Upper lobe of left lung (tissue), 4 donors: ENCODE measurements at regions not wholly inside any gene's neighbourhood (a gene's known extent, or its start where the extent isn't known, plus 50 kb on each side); places are given as distances from the start of the nearest gene placed in this dataset.

ENCODE experiments used
- CTCF ChIP-seq, 6 experiments: fragments of 450-650 bp in 4 of 6; fragments of 200-600 bp in 2 of 6; sonication (generic) in 2 of 6; IDR thresholded peaks; one replicate each; pipeline ENCODE4 v1.5.1; 2016 to 2019; ENCODE audit warnings: antibody characterized with exemption in 6 of 6
- EP300 ChIP-seq, 4 donors: sonication (generic); formaldehyde crosslinking; IDR thresholded peaks; one replicate each; pipeline ENCODE4 v1.5.1; 2017; ENCODE audit warnings: antibody characterized with exemption in 4 of 4, control low read depth in 2 of 4
- POLR2A ChIP-seq, 4 donors: fragments of 450-650 bp; IDR thresholded peaks; one replicate each; pipeline ENCODE4 v1.5.1; 2016 to 2017; ENCODE audit warnings: antibody characterized with exemption in 4 of 4, mild to moderate bottlenecking in 2 of 4
- POLR2AphosphoS5 ChIP-seq, 2 donors: sonication (generic); formaldehyde crosslinking; IDR thresholded peaks; one replicate each; pipeline ENCODE4 v1.5.1; 2017; ENCODE audit warnings: antibody characterized with exemption in 2 of 2

DNA sequence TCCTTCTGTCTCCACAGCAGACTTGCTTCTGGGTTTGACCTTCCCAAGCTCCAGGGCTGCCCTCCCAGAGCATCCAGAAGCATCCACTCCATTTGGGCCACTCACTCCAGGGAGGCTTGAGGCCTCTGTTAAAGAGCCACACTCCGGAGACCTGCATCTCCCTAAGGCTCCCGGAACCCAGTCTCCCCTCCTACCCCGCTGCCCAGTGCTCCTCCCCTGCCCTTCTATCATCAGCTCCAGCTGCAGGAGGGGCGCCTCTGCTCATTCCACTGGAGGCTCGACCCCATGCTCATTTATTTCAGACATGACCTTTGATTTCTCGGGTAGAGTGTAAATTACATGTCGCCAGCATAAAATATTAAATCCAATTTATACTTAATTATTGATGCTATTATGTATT lies 142.5 kb downstream of the SYF2 start:
- TF ChIP-seq CTCF (IDR thresholded peaks at IDR 0.05) (no peak), POLR2AphosphoS5 (IDR thresholded peaks at IDR 0.05) (no peak), EP300 (IDR thresholded peaks at IDR 0.05) (no peak), POLR2A (IDR thresholded peaks at IDR 0.05) (no peak)
